K562 (cell line): ENCODE measurements at regions not wholly inside any gene's neighbourhood (a gene's known extent, or its start where the extent isn't known, plus 50 kb on each side); places are given as distances from the start of the nearest gene placed in this dataset.

Experiments
- BACH1 ChIP-seq: fragments of 200-800 bp; sonication (Bioruptor generic); IDR thresholded peaks from 2 replicates; pipeline ENCODE4 v1.6.1; 2016; ENCODE audit warnings: missing genetic modification characterization, missing compliant biosample characterization
- ETV1 ChIP-seq: fragments of 450-650 bp; conservative IDR thresholded peaks from 2 replicates; pipeline ENCODE4 v1.6.1; 2016; ENCODE audit warnings: missing genetic modification characterization, control low read depth, low read depth, missing compliant biosample characterization
- ETV5 ChIP-seq: sonication (generic); formaldehyde crosslinking; IDR thresholded peaks from 2 replicates; pipeline ENCODE4 v1.4.0; 2020; ENCODE audit warnings: low read depth, mild to moderate bottlenecking, missing genetic modification reagents
- GATAD2A ChIP-seq: fragments of 450-650 bp; IDR thresholded peaks from 2 replicates; pipeline ENCODE4 v1.6.1; 2017
- GTF2A2 ChIP-seq: IDR thresholded peaks from 2 replicates; pipeline ENCODE4 v1.6.1; 2016; ENCODE audit warnings: mild to moderate bottlenecking, missing genetic modification characterization, missing compliant biosample characterization
- HCFC1 ChIP-seq: IDR thresholded peaks from 2 replicates; pipeline ENCODE4 v1.6.1; 2012; ENCODE audit warnings: low read depth, low read length, improper control_type of control experiment
- HDAC2 ChIP-seq: fragments of 450-650 bp; IDR thresholded peaks from 2 replicates; pipeline ENCODE4 v1.6.1; 2016; ENCODE audit warnings: mild to moderate bottlenecking
- RBM39 ChIP-seq: fragments of 200-400 bp; formaldehyde crosslinking; optimal IDR thresholded peaks from 2 replicates; pipeline ENCODE3; 2018; ENCODE audit warnings: low read depth, low read length
- RCOR1 ChIP-seq, 2 experiments: IDR thresholded peaks; 2 replicates each; pipeline ENCODE4 v1.6.1; 2012; ENCODE audit warnings: low read depth in 2 of 2, low read length in 2 of 2, borderline replicate concordance in 1 of 2, improper control_type of control experiment in 1 of 2
- SAFB ChIP-seq: fragments of 200-400 bp; formaldehyde crosslinking; IDR thresholded peaks from 2 replicates; pipeline ENCODE4 v1.6.1; 2017; ENCODE audit warnings: low read depth, low read length, borderline replicate concordance
- TCFL5 ChIP-seq: fragments of 250-450 bp; sonication (Bioruptor Pico); conservative IDR thresholded peaks from 2 replicates; pipeline ENCODE4 v1.6.1; 2021; ENCODE audit warnings: mild to moderate bottlenecking, moderate library complexity, matching md5 sums
- ZFP1 ChIP-seq: fragments of 450-650 bp; formaldehyde crosslinking; IDR thresholded peaks from 2 replicates; pipeline ENCODE4 v1.4.0; 2020; ENCODE audit warnings: mild to moderate bottlenecking, mixed read lengths
- ZKSCAN3 ChIP-seq: fragments of 250-450 bp; sonication (Bioruptor Pico); IDR thresholded peaks from 2 replicates; pipeline ENCODE4 v1.4.0; 2020
- ZNF134 ChIP-seq: fragments of 250-450 bp; sonication (Bioruptor Pico); conservative IDR thresholded peaks from 2 replicates; pipeline ENCODE4 v1.4.0; 2020
- ZNF3 ChIP-seq: fragments of 250-450 bp; sonication (Bioruptor Pico); IDR thresholded peaks from 2 replicates; pipeline ENCODE4 v1.5.0; 2021; ENCODE audit warnings: mild to moderate bottlenecking, moderate library complexity
- ZNF76 ChIP-seq: fragments of 250-450 bp; sonication (Bioruptor Pico); IDR thresholded peaks from 2 replicates; pipeline ENCODE4 v1.4.0; 2020; ENCODE audit warnings: mild to moderate bottlenecking, moderate library complexity, borderline replicate concordance
- TF ChIP-seq, protein P1 (sequence below): fragments of 450-650 bp; IDR thresholded peaks from 2 replicates; pipeline ENCODE4 v1.6.1; 2016
- TF ChIP-seq, protein P2 (sequence below), 2 experiments: fragments of 450-650 bp; IDR thresholded peaks; 2 replicates each; pipeline ENCODE4 v1.6.1; 2016
- TF ChIP-seq, protein P3 (sequence below): IDR thresholded peaks from 3 replicates; pipeline ENCODE4 v1.6.1; 2011; ENCODE audit warnings: borderline replicate concordance, mild to moderate bottlenecking; ENCODE audit not compliant: insufficient read length, insufficient read depth
- TF ChIP-seq, protein P4 (sequence below): sonication (generic); formaldehyde crosslinking; IDR thresholded peaks from 2 replicates; pipeline ENCODE4 v1.8.1; 2022; ENCODE audit warnings: missing genetic modification reagents
- TF ChIP-seq, protein P5 (sequence below): fragments of 450-650 bp; IDR thresholded peaks from 2 replicates; pipeline ENCODE4 v1.6.1; 2016; ENCODE audit warnings: low read depth, mild to moderate bottlenecking, moderate library complexity
- TF ChIP-seq, protein P6 (sequence below): fragments of 450-650 bp; formaldehyde crosslinking; conservative IDR thresholded peaks from 2 replicates; pipeline ENCODE4 v1.4.0; 2022; ENCODE audit warnings: mild to moderate bottlenecking, missing genetic modification characterization

DNA sequence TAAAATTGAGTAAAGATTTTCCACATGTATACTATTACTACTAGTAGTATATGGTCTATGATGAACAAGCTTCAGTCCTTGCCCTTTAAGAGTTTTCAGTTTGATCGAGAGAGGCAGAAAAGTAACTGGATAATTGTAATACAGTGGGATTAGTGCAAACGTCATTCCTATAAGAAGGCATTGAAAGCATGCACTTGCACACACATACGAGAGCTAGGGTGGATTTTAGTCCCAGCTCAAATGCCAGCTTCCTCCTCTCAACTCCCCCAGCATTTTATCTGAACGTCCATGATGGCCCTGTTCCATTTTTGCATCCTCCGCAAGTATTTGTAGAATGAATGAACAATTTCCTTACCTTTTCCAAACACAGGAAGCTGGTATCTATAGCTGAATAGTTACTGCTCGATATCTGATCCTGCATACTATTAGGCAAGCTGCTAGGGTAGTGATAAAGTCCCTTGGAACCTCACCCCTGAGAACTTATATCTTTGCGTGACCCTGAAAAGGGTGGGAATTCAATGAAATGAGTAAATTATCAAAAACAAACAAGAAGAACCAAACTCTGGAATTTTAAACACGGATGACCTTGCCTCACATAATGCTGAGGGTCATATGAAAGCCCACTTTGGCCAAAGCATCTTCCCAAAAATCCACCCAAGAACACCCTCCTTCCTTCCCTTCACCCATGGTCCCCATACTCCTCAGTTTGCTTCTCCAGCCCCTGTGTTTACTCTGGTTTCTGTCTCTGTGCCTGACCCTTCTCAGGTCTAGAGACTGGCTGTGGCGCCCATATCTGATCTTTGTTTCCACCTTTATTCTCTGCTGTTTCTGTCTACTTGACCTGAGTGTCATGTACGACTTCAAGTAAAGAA is 60.5 kb downstream of the TMEM100 start (continued):
- 0 out of 2 replicates have a peak, but pooled peaks have one; percentile 35 for TF ChIP-seq ETV1
- TF ChIP-seq, protein P1, sequence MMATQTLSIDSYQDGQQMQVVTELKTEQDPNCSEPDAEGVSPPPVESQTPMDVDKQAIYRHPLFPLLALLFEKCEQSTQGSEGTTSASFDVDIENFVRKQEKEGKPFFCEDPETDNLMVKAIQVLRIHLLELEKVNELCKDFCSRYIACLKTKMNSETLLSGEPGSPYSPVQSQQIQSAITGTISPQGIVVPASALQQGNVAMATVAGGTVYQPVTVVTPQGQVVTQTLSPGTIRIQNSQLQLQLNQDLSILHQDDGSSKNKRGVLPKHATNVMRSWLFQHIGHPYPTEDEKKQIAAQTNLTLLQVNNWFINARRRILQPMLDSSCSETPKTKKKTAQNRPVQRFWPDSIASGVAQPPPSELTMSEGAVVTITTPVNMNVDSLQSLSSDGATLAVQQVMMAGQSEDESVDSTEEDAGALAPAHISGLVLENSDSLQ: no peak
- TF ChIP-seq ZNF76 (CRISPR knock-in tag): no peak
- no peak for TF ChIP-seq ZNF3 (CRISPR knock-in tag)
- TF ChIP-seq, protein P2, sequence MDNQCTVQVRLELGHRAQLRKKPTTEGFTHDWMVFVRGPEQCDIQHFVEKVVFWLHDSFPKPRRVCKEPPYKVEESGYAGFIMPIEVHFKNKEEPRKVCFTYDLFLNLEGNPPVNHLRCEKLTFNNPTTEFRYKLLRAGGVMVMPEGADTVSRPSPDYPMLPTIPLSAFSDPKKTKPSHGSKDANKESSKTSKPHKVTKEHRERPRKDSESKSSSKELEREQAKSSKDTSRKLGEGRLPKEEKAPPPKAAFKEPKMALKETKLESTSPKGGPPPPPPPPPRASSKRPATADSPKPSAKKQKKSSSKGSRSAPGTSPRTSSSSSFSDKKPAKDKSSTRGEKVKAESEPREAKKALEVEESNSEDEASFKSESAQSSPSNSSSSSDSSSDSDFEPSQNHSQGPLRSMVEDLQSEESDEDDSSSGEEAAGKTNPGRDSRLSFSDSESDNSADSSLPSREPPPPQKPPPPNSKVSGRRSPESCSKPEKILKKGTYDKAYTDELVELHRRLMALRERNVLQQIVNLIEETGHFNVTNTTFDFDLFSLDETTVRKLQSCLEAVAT (IDR thresholded peaks at IDR 0.05): no peak
- TF ChIP-seq GATAD2A: no peak
- no peak for TF ChIP-seq RBM39
- TF ChIP-seq, protein P3, sequence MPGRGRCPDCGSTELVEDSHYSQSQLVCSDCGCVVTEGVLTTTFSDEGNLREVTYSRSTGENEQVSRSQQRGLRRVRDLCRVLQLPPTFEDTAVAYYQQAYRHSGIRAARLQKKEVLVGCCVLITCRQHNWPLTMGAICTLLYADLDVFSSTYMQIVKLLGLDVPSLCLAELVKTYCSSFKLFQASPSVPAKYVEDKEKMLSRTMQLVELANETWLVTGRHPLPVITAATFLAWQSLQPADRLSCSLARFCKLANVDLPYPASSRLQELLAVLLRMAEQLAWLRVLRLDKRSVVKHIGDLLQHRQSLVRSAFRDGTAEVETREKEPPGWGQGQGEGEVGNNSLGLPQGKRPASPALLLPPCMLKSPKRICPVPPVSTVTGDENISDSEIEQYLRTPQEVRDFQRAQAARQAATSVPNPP: no peak
- no peak for TF ChIP-seq TCFL5 (CRISPR knock-in tag)
- TF ChIP-seq GTF2A2 (tag): no peak
- peak in 1 of 2 experiments; percentile 33; a peak in 1 of 4 replicates for TF ChIP-seq RCOR1 (IDR thresholded peaks at IDR 0.05; ENCODE audit: borderline replicate concordance in 1 of 2, low read depth in 2 of 2, low read length in 2 of 2)
- 0 out of 2 replicates have a peak, but pooled peaks have one; percentile 39 for TF ChIP-seq ETV5
- TF ChIP-seq ZNF134 (CRISPR knock-in tag): no peak
- peak; percentile 17; the same call in 1 of the 2 replicates for TF ChIP-seq HDAC2
- TF ChIP-seq BACH1 (tag): no peak
- TF ChIP-seq ZKSCAN3 (CRISPR knock-in tag): no peak
- TF ChIP-seq, protein P4, sequence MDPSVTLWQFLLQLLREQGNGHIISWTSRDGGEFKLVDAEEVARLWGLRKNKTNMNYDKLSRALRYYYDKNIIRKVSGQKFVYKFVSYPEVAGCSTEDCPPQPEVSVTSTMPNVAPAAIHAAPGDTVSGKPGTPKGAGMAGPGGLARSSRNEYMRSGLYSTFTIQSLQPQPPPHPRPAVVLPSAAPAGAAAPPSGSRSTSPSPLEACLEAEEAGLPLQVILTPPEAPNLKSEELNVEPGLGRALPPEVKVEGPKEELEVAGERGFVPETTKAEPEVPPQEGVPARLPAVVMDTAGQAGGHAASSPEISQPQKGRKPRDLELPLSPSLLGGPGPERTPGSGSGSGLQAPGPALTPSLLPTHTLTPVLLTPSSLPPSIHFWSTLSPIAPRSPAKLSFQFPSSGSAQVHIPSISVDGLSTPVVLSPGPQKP (CRISPR knock-in tag): no peak
- peak; percentile 89 for TF ChIP-seq ZFP1
- TF ChIP-seq, protein P5, sequence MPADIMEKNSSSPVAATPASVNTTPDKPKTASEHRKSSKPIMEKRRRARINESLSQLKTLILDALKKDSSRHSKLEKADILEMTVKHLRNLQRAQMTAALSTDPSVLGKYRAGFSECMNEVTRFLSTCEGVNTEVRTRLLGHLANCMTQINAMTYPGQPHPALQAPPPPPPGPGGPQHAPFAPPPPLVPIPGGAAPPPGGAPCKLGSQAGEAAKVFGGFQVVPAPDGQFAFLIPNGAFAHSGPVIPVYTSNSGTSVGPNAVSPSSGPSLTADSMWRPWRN: no peak
- TF ChIP-seq SAFB: no peak
- TF ChIP-seq, protein P6, sequence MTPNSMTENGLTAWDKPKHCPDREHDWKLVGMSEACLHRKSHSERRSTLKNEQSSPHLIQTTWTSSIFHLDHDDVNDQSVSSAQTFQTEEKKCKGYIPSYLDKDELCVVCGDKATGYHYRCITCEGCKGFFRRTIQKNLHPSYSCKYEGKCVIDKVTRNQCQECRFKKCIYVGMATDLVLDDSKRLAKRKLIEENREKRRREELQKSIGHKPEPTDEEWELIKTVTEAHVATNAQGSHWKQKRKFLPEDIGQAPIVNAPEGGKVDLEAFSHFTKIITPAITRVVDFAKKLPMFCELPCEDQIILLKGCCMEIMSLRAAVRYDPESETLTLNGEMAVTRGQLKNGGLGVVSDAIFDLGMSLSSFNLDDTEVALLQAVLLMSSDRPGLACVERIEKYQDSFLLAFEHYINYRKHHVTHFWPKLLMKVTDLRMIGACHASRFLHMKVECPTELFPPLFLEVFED (CRISPR knock-in tag): no peak
- TF ChIP-seq HCFC1: no peak
